GM19023 (cell line): ENCODE measurements at regions not wholly inside any gene's neighbourhood (a gene's known extent, or its start where the extent isn't known, plus 50 kb on each side); places are given as distances from the start of the nearest gene placed in this dataset.
"Not testable (repeated sequence)": the region's sequence is repeated elsewhere in the genome, so short reads cannot be mapped to it uniquely, and the experiment has no call there.

Experiments
- ATAC-seq: cut with Tn5 transposase; IDR thresholded peaks from one replicate; pipeline ENCODE4 v1.9.1; 2021; ENCODE audit warnings: mild to moderate bottlenecking, moderate library complexity; ENCODE audit not compliant: unreplicated experiment

GRCh38 chrX:112947981-112948615 lies 107.5 kb upstream of the AMOT start:
- ATAC-seq: no peak

DNA sequence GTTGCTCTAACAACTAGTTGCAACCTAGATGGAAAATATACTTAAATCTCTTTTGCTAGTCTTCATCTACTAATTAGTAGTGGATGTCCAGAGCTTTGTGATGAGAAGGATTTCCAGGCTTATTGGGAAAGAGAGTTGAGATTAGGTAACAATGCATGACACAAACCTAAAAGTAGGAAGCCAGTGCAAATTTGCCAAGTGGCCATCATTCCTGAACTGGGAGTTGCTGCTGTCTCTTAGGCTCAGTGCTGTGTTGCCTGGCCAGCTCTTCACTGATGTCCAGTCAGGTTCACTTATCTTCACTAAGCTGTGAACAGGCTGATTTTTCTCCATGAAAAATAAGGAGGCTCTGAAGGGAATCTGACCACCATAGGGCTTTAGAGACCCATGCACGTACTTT lies 105.6 kb upstream of the AMOT start:
- no peak for ATAC-seq

DNA sequence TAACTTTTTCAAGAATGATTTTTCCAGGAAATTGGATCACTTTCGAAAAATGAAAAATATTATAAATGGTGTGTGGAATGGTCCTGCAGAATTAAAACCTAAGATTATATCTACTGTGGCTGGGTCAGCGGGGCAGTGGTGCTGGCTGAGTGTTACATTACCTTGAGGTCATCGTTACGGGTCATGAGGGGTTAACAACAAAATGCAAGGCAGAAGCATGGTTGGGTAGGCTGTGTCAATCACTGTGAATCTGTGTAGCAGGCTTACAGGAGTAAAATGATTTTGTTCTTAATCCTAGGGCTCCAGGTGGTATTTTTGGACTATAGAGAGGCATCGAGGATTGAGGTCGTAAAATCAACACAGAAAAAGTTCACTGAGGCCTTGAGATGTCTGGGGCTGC lies 105.2 kb upstream of the AMOT start:
- no peak for ATAC-seq

- no peak for ATAC-seq
Observed at GRCh38 chrX:112941209-112941837, 100.7 kb upstream of the AMOT start.

DNA sequence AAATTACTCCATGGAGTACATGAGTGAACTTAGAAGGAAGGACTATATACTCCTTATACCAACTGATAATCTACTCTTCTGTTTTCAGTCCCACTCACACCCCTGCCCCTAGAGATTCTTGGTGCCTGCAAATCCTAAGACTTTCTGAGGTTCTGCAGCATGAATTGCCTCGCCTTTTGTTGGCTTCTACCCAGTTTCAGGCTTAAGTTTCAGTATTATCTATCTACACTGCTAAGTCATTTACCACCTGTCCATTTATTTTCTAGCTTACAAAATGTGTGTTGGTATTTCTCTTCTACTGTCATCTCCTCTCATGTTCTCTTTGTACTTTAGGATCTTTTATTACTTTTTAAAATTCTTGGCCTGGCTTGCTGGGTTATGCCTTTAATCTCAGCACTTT lies 94.4 kb upstream of the AMOT start:
- no peak for ATAC-seq

DNA sequence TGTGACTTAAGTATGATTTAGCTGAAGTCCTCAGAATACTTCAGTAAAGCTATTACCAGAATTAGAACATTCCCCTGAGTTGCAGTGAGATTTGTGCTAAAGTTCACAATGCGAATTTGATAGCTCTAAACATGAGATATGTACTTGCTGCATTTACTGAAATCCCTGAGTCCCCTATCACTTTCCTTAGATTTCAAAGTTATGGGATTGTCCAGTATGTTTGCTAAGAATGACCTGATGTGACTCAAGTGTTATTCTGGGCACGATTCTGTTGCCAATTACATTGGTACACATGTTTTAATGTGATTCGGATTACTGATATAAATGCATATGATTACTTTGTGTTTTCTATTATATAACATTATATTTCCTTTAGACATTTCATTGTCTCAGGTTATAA lies 91.3 kb upstream of the AMOT start:
- no peak for ATAC-seq

- no peak for ATAC-seq
Observed at GRCh38 chrX:112931478-112931877, 90.8 kb upstream of the AMOT start.

DNA sequence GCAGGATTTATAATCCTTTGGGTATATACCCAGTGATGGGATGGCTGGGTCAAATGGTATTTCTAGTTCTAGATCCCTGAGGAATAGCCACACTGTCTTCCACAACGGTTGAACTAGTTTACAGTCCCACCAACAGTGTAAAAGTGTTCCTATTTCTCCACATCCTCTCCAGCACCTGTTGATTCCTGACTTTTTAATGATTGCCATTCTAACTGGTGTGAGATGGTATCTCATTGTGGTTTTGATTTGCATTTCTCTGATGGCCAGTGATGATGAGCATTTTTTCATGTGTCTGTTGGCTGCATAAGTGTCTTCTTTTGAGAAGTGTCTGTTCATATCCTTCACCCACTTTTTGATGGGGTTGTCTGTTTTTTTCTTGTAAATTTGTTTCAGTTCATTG lies 82.8 kb upstream of the AMOT start:
- not testable (repeated sequence) for ATAC-seq

DNA sequence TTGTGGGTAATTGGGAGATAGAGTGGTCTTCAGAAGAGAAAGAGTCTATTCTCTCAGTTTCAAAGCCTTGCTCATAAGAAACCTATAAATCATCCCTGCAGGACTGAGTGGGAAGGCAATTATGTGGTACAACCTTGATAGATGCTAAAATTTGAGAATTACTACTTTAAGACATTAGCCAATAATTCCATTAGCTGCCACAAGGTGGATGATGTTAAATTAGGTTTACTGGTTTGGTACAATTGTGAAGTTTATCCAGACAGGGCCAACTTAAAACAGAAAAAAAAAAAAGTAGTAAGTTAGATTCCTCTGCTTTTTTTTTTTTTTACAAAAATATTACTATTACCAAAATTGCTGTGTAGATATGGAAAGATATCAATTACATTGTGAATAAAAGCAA lies 73.2 kb upstream of the AMOT start:
- no peak for ATAC-seq

DNA sequence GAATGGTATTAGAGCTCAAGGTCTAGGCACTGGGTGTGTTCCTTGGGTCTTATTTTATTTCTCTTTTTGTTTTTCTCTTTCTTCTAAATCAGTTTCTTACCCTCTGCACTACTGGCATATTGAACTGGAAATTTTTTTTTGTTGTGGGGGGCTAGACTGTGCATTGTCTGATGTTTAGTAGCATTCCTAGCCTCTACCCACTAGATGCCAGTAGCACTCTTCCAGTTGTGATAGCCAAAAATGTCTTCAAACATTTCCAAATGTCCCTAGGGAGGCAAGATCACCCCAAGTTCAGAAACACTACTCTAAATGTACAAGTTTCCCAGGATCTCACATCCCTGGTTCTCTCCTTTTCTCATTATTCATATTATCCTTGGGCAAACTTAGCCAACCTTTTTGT lies 69.8 kb upstream of the AMOT start:
- ATAC-seq: no peak

DNA sequence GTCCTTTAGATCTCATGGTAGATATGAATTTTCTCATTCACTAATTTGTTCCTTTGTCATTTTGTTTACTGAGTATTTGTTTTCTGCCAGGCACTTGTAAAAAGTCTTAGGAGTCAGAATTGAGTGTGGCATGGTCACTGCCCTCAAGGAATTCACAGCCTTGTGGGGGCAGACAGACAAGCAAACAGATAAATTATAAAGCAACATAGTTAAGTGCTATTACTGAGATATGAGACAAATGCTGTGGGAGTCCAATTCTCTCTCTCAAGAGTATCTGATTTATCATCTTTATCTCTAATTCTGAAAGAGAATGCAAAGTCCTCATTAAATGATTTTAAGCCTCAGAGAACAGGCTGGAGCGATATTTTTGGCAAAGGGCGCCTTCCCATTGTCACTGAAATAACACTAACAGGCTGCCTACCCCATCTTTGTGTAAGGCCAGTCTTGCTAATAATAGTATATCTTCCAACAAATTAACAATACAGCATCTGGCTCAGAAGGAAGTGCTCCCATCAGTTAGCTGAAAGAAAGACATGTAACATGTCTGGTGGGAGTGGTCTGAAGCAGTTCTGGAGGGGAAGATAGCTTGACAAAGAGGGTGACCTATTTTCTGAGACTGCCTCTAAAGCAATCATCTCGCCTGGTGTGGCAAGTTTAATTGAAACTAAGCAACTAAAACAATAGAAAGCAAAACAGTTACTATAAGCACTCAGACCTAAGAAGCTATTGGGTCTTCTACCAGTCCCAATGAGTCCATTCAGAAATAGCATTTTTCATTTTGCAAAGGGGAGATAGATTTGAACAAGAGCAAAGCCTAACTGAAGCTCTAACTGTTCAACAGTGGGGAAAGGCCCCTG lies 61.5 kb upstream of the AMOT start:
- ATAC-seq: no peak

- no peak for ATAC-seq
Observed at GRCh38 chrX:112896051-112896450, 55.4 kb upstream of the AMOT start.
